H1 (cell line): ENCODE measurements at regions not wholly inside any gene's neighbourhood (a gene's known extent, or its start where the extent isn't known, plus 50 kb on each side); places are given as distances from the start of the nearest gene placed in this dataset.
A peak's percentile ranks its signal among the peaks of the same experiment; 100 is the strongest.

Source experiments
- CTCF ChIA-PET: fragments of 300-600 bp; sonication (Branson Sonifier 250); formaldehyde crosslinking; loops from one replicate; lab custom pipeline; 2021; ENCODE audit not compliant: partially characterized antibody; lab: Charles Lee
- POLR2A ChIA-PET: fragments of 300-600 bp; sonication (Branson Sonifier 250); formaldehyde crosslinking; loops from one replicate; lab custom pipeline; 2021; ENCODE audit warnings: inconsistent platforms; ENCODE audit not compliant: partially characterized antibody; lab: Charles Lee
- DNase-seq, 2 experiments: peaks; one replicate each; pipeline versions ENCODE4 v3.0.0 to v3.0.0-alpha.2; 2010 to 2022; ENCODE audit warnings: low spot score in 2 of 2, low read depth in 1 of 2, mixed read lengths in 1 of 2
- FAIRE-seq: peaks from 2 replicates; lab custom pipeline; 2011; peaks lifted over from hg19 to GRCh38; lab: Jason Lieb, UNC
- H2AFZ ChIP-seq: 2 replicates; pipeline ENCODE4 v1.8.1; 2012; ENCODE audit warnings: low read length, inconsistent platforms
- H2AK5ac ChIP-seq: 2 replicates; pipeline ENCODE4 v1.6.1; 2013; ENCODE audit warnings: low read depth, low read length
- H2BK120ac ChIP-seq: replicated peaks from 2 replicates; pipeline ENCODE3; 2013; ENCODE audit warnings: low read depth, low read length, inconsistent platforms
- H2BK12ac ChIP-seq: 2 replicates; pipeline ENCODE4 v1.6.1; 2013; ENCODE audit warnings: low read depth, low read length
- H2BK15ac ChIP-seq: 2 replicates; pipeline ENCODE4 v1.6.1; 2013; ENCODE audit warnings: low read length
- H2BK20ac ChIP-seq: 2 replicates; pipeline ENCODE4 v1.6.1; 2013; ENCODE audit warnings: low read length
- H2BK5ac ChIP-seq: 2 replicates; pipeline ENCODE4 v1.6.1; 2013; ENCODE audit warnings: low read depth, low read length
- H3K14ac ChIP-seq: 2 replicates; pipeline ENCODE4 v1.6.1; 2013; ENCODE audit warnings: inconsistent platforms; ENCODE audit not compliant: insufficient read length
- H3K18ac ChIP-seq: 2 replicates; pipeline ENCODE4 v1.6.1; 2013; ENCODE audit warnings: low read length; ENCODE audit errors: extremely low read depth
- H3K23ac ChIP-seq: 2 replicates; pipeline ENCODE4 v1.6.1; 2013; ENCODE audit warnings: inconsistent platforms; ENCODE audit not compliant: insufficient read length
- H3K23me2 ChIP-seq: 2 replicates; pipeline ENCODE4 v1.6.1; 2013; ENCODE audit warnings: low read depth, low read length
- H3K27ac ChIP-seq: 2 replicates; pipeline ENCODE4 v1.6.1; 2011; ENCODE audit warnings: low read depth, low read length, inconsistent platforms
- H3K27me3 ChIP-seq, 4 experiments: replicated peaks in 1 of 4; 1 replicate in 1 of 4; 2 replicates in 3 of 4; pipeline versions ENCODE4 v1.6.1 to v1.8.1; 2011 to 2013; ENCODE audit warnings: low read length in 3 of 4, mild to moderate bottlenecking in 3 of 4, inconsistent platforms in 2 of 4, mixed read lengths in 2 of 4, moderate library complexity in 1 of 4; ENCODE audit not compliant: control insufficient read depth in 3 of 4, insufficient read depth in 3 of 4; ENCODE audit errors: extremely low read depth in 1 of 4
- H3K36me3 ChIP-seq, 4 experiments: 2 replicates each; pipeline versions ENCODE4 v1.6.1 to v1.8.1; 2011 to 2013; ENCODE audit warnings: mild to moderate bottlenecking in 4 of 4, low read length in 3 of 4, moderate library complexity in 2 of 4, control low read depth in 1 of 4, inconsistent platforms in 1 of 4; ENCODE audit not compliant: insufficient read depth in 4 of 4, control insufficient read depth in 2 of 4
- H3K4ac ChIP-seq: replicated peaks from 2 replicates; pipeline ENCODE3; 2013; ENCODE audit warnings: low read length, low read depth, mixed read lengths, inconsistent platforms; ENCODE audit not compliant: insufficient read length
- H3K4me1 ChIP-seq, 4 experiments: replicated peaks in 1 of 4; 1 replicate in 1 of 4; 2 replicates in 3 of 4; pipeline versions ENCODE4 v1.6.1 to v1.8.1; 2011 to 2013; ENCODE audit warnings: low read length in 3 of 4, inconsistent platforms in 2 of 4, mixed read lengths in 1 of 4; ENCODE audit not compliant: insufficient read depth in 4 of 4, control insufficient read depth in 3 of 4
- H3K4me2 ChIP-seq, 2 experiments: 2 replicates each; pipeline versions ENCODE4 v1.6.1 to v1.8.1; 2011 to 2013; ENCODE audit warnings: low read depth in 2 of 2, low read length in 2 of 2, control low read depth in 1 of 2, inconsistent platforms in 1 of 2, mild to moderate bottlenecking in 1 of 2; ENCODE audit not compliant: insufficient read depth in 1 of 2
- H3K4me3 ChIP-seq, 4 experiments: fragments of 200-600, 300-600 bp in 1 of 4; sonication (generic), shearing (Covaris generic), sonication (Bioruptor Twin) in 1 of 4; 2 replicates each; pipeline versions ENCODE4 v1.5.1 to v1.8.1; 2011 to 2016; ENCODE audit warnings: low read length in 4 of 4, low read depth in 3 of 4, control low read depth in 2 of 4, inconsistent platforms in 2 of 4, mild to moderate bottlenecking in 2 of 4, mixed read lengths in 1 of 4, moderate library complexity in 1 of 4; ENCODE audit not compliant: insufficient read depth in 2 of 4; ENCODE audit errors: extremely low read depth in 1 of 4
- H3K56ac ChIP-seq: replicated peaks from 2 replicates; pipeline ENCODE3; 2013; ENCODE audit warnings: low read depth, mild to moderate bottlenecking, mixed read lengths, low read length, inconsistent platforms; ENCODE audit not compliant: insufficient read length
- H3K79me1 ChIP-seq: 2 replicates; pipeline ENCODE4 v1.6.1; 2013; ENCODE audit warnings: low read depth, low read length, control low read depth
- H3K79me2 ChIP-seq, 2 experiments: 2 replicates each; pipeline versions ENCODE4 v1.6.1 to v1.8.1; 2012 to 2013; ENCODE audit warnings: low read length in 2 of 2, mild to moderate bottlenecking in 2 of 2, inconsistent platforms in 1 of 2; ENCODE audit not compliant: insufficient read depth in 2 of 2, control insufficient read depth in 1 of 2
- H3K9ac ChIP-seq, 4 experiments: replicated peaks in 1 of 4; 1 replicate in 1 of 4; 2 replicates in 3 of 4; pipeline versions ENCODE4 v1.6.1 to v1.8.1; 2011 to 2013; ENCODE audit warnings: low read depth in 3 of 4, low read length in 3 of 4, control low read depth in 2 of 4, mild to moderate bottlenecking in 2 of 4, moderate library complexity in 2 of 4, inconsistent platforms in 1 of 4; ENCODE audit errors: extremely low read depth in 1 of 4
- H3K9me3 ChIP-seq, 2 experiments: 2 replicates each; pipeline versions ENCODE4 v1.6.1 to v1.8.1; 2012 to 2013; ENCODE audit warnings: mild to moderate bottlenecking in 2 of 2, moderate library complexity in 2 of 2, control low read depth in 1 of 2, inconsistent platforms in 1 of 2, low read depth in 1 of 2, low read length in 1 of 2, mixed read lengths in 1 of 2; ENCODE audit not compliant: insufficient read depth in 2 of 2
- H4K20me1 ChIP-seq, 2 experiments: replicated peaks in 1 of 2; 2 replicates each; pipeline versions ENCODE3 to v1.8.1; 2011 to 2013; ENCODE audit warnings: inconsistent platforms in 2 of 2, low read length in 2 of 2, mild to moderate bottlenecking in 1 of 2; ENCODE audit not compliant: insufficient read depth in 2 of 2, control insufficient read depth in 1 of 2
- H4K5ac ChIP-seq: 2 replicates; pipeline ENCODE4 v1.6.1; 2013; ENCODE audit warnings: low read length, low read depth, mixed read lengths, inconsistent platforms; ENCODE audit not compliant: insufficient read length
- H4K8ac ChIP-seq: 2 replicates; pipeline ENCODE4 v1.8.0; 2013; ENCODE audit warnings: mild to moderate bottlenecking, moderate library complexity, low read length, inconsistent platforms; ENCODE audit not compliant: insufficient read depth; ENCODE audit errors: extremely low read depth
- H4K91ac ChIP-seq: replicated peaks from 2 replicates; pipeline ENCODE3; 2013; ENCODE audit warnings: low read length, mixed read lengths, inconsistent platforms; ENCODE audit not compliant: insufficient read length
- BACH1 ChIP-seq: IDR thresholded peaks from 2 replicates; pipeline ENCODE4 v1.6.1; 2012; ENCODE audit warnings: low read length, improper control_type of control experiment
- CTCF ChIP-seq, 3 experiments: IDR thresholded peaks; 1 replicate in 2 of 3; 2 replicates in 1 of 3; pipeline versions ENCODE4 v1.5.1 to v1.6.1; 2011; ENCODE audit warnings: low read length in 3 of 3, mild to moderate bottlenecking in 3 of 3, inconsistent platforms in 2 of 3, low read depth in 1 of 3, moderate library complexity in 1 of 3; ENCODE audit not compliant: insufficient read depth in 1 of 3; ENCODE audit errors: control extremely low read depth in 1 of 3
- E2F6 ChIP-seq: IDR thresholded peaks from 2 replicates; pipeline ENCODE4 v1.6.1; 2012; ENCODE audit warnings: inconsistent platforms
- KDM1A ChIP-seq: fragments of 200-600, 300-600 bp; sonication (generic); IDR thresholded peaks from 2 replicates; pipeline ENCODE4 v1.7.1; 2016; ENCODE audit warnings: mild to moderate bottlenecking, low read length, borderline replicate concordance
- POLR2A ChIP-seq, 2 experiments: IDR thresholded peaks; 1 replicate in 1 of 2; 2 replicates in 1 of 2; pipeline ENCODE4 v1.6.1; 2011; ENCODE audit warnings: low read depth in 2 of 2, low read length in 2 of 2, mild to moderate bottlenecking in 2 of 2; ENCODE audit errors: control extremely low read depth in 1 of 2
- RAD21 ChIP-seq, 2 experiments: IDR thresholded peaks in 1 of 2; conservative IDR thresholded peaks in 1 of 2; 2 replicates each; pipeline ENCODE4 v1.6.1; 2011; ENCODE audit warnings: low read depth in 2 of 2, low read length in 2 of 2, improper control_type of control experiment in 1 of 2, inconsistent platforms in 1 of 2, mild to moderate bottlenecking in 1 of 2, moderate library complexity in 1 of 2
- RBBP5 ChIP-seq: IDR thresholded peaks from 2 replicates; pipeline ENCODE4 v1.7.1; 2012; ENCODE audit warnings: low read depth, mild to moderate bottlenecking, inconsistent platforms, low read length, moderate library complexity, borderline replicate concordance
- SP4 ChIP-seq: IDR thresholded peaks from 2 replicates; pipeline ENCODE4 v1.6.1; 2012; ENCODE audit warnings: low read length, inconsistent platforms
- TCF12 ChIP-seq: IDR thresholded peaks from 2 replicates; pipeline ENCODE4 v1.6.1; 2011; ENCODE audit warnings: low read depth, mild to moderate bottlenecking, low read length
- WGBS, 2 experiments: shearing (Covaris generic) in 1 of 2; methylation state at CpG; one replicate each; pipeline versions ENCODE4 v1.1.6 to v1.1.7; 2013 to 2015; ENCODE audit warnings: low lambda C conversion rate in 2 of 2, mixed read lengths in 2 of 2, inconsistent platforms in 1 of 2, low coverage in 1 of 2, missing lambda C conversion rate in 1 of 2; ENCODE audit not compliant: insufficient replicate concordance in 2 of 2, insufficient coverage in 1 of 2, insufficient read length in 1 of 2; ENCODE audit errors: extremely low coverage in 1 of 2, missing lambda C conversion rate in 1 of 2; 5-methylcytosine and 5-hydroxymethylcytosine counted together

- H2BK15ac ChIP-seq = no peak overlapping the region
- ChIA-PET POLR2A (no interaction called here), CTCF (interaction anchor here (0.6 to 1.8 kb wide), 12 partner anchors 10 to 804 kb away, joined by 3 to 5 read pairs (median 3); no protein-coding TSS in a partner anchor)
- no peak overlapping the region for H3K9ac ChIP-seq
- H4K8ac ChIP-seq = no peak overlapping the region
- 90% methylated on average over 3 of the region's 3 CpGs; no CpG with 5 or more reads in 1 of the 2 experiments for WGBS, 2 experiments
- no peak for DNase-seq
- H3K79me1 ChIP-seq = no peaks in the 10 kb centered on the region
- H3K56ac ChIP-seq = no peak overlapping the region
- H3K18ac ChIP-seq = no peak overlapping the region
- FAIRE-seq = peak; percentile 70
- no peaks in the 10 kb centered on the region for H3K9me3 ChIP-seq
- no peak overlapping the region for H2BK5ac ChIP-seq
- no peaks in the 10 kb centered on the region for H4K20me1 ChIP-seq
- no peak overlapping the region for H4K5ac ChIP-seq
- no peak overlapping the region for H3K4me3 ChIP-seq
- no peak overlapping the region for H3K4ac ChIP-seq
- no peak overlapping the region for H3K4me2 ChIP-seq
- no peak overlapping the region for H3K14ac ChIP-seq
- no peak overlapping the region for H3K23ac ChIP-seq
- no peaks in the 10 kb centered on the region for H3K79me2 ChIP-seq
- H2AFZ ChIP-seq = no peak overlapping the region
- H3K23me2 ChIP-seq = no peaks in the 10 kb centered on the region
- no peaks in the 10 kb centered on the region for H3K36me3 ChIP-seq
- no peak overlapping the region for H2BK120ac ChIP-seq
- H3K27me3 ChIP-seq = no peaks in the 10 kb centered on the region
- no peak overlapping the region for H2BK20ac ChIP-seq
- no peak overlapping the region for H3K27ac ChIP-seq
- no peak overlapping the region for H2AK5ac ChIP-seq
- TF ChIP-seq CTCF (IDR thresholded peaks at IDR 0.05; ENCODE audit: control extremely low read depth in 1 of 3, insufficient read depth in 1 of 3, low read depth in 1 of 3, low read length in 3 of 3) = peak; percentile 26 to 68 (median 37); a peak in 3 of 4 replicates
- TF ChIP-seq E2F6 = no peak
- TF ChIP-seq RAD21 (IDR thresholded peaks at IDR 0.05 in 1 of 2, conservative IDR thresholded peaks at IDR 0.05 in 1 of 2; ENCODE audit: low read depth in 2 of 2, low read length in 2 of 2) = peak; percentile 75 to 80
- TF ChIP-seq BACH1 = no peak
- no peak for TF ChIP-seq TCF12
- no peak for TF ChIP-seq POLR2A (IDR thresholded peaks at IDR 0.05; ENCODE audit: control extremely low read depth in 1 of 2, low read depth in 2 of 2, low read length in 2 of 2)
- TF ChIP-seq RBBP5 = no peak
- TF ChIP-seq KDM1A = no peak
- TF ChIP-seq SP4 = no peak
- H4K91ac ChIP-seq = no peak overlapping the region
- H2BK12ac ChIP-seq = no peak overlapping the region
- peaks cover 0 to 5% (median 0%) of the 10 kb centered on the region in 4 experiments; a peak in 1 of 7 replicates for H3K4me1 ChIP-seq
Measured at GRCh38 chr1:187383366-187383765, 554.6 kb downstream of the PLA2G4A start.
